ENCODE measurements at regions not wholly inside any gene's neighbourhood (a gene's known extent, or its start where the extent isn't known, plus 50 kb on each side); places are given as distances from the start of the nearest gene placed in this dataset.

DNA sequence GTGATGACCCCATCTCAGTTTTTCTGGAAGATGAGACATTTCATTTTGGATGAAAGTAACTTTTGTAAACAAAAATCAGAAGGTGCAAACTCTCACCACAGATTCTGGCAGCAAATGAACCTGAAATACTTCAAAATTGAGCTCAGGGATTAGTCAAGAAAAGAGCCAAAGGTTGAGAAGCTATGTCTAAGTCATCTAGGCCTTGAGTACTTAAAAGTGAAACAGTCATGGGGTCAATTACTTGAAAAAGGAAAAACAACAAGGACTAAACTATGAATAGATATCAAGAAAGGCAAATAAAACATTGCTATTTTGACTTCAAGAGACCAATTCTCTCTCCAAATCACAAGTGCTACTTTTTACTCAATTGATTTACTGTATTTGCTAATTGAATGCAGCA lies 285.1 kb downstream of the RBM43 start:
- no peak for DNase-seq (ENCODE audit: low read depth)
- H3K4me3 ChIP-seq (ENCODE audit: low read depth, low read length), result no peak overlapping the region
- TF ChIP-seq, protein P1, sequence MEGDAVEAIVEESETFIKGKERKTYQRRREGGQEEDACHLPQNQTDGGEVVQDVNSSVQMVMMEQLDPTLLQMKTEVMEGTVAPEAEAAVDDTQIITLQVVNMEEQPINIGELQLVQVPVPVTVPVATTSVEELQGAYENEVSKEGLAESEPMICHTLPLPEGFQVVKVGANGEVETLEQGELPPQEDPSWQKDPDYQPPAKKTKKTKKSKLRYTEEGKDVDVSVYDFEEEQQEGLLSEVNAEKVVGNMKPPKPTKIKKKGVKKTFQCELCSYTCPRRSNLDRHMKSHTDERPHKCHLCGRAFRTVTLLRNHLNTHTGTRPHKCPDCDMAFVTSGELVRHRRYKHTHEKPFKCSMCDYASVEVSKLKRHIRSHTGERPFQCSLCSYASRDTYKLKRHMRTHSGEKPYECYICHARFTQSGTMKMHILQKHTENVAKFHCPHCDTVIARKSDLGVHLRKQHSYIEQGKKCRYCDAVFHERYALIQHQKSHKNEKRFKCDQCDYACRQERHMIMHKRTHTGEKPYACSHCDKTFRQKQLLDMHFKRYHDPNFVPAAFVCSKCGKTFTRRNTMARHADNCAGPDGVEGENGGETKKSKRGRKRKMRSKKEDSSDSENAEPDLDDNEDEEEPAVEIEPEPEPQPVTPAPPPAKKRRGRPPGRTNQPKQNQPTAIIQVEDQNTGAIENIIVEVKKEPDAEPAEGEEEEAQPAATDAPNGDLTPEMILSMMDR (IDR thresholded peaks at IDR 0.05; ENCODE audit: low read depth, low read length, missing control alignments), result no peak

DNA sequence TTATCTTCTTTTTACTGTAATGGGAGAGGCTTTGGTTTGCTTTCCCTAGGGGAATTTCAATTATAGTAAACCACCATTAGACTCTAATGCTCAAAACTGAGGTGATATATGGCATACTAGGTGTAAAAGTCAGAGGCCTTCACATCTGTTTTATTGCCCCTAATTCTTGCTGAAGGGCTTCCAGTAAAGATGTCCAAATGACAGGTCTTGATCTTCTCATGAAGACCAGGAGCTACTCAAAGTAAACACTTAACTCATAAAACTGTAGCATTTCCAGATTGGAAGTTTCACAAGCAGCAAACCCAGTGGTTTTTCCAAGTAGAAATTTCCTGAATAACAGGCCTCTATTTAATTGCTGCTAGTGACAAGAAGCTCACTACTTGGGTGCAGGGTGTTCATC lies 286.8 kb downstream of the RBM43 start:
- no peak for DNase-seq (ENCODE audit: low read depth)
- H3K4me3 ChIP-seq (ENCODE audit: low read depth, low read length), result no peak overlapping the region
- TF ChIP-seq, protein P1 (IDR thresholded peaks at IDR 0.05; ENCODE audit: low read depth, low read length, missing control alignments), result no peak

DNA sequence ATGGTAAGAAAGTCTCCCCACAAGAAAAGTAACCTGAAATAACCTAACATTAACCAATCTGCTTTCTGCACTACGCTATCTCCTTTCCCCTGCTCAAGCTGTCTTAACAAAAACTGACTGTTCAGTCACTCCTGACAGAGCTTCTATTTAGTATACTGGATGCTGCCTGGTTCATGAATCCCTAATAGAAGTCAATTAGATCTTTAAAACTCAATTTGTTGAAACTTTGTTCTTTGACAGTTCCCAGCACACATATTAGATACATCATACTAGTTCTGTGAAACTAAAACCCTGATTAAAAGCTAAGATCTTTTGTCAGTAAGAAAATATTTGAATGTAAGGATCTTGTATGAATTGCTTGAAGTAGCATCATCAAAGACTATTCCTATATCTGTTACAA lies 287.4 kb downstream of the RBM43 start:
- TF ChIP-seq, protein P1 (IDR thresholded peaks at IDR 0.05; ENCODE audit: low read depth, low read length, missing control alignments), result no peak
- H3K4me3 ChIP-seq (ENCODE audit: low read depth, low read length), result no peak overlapping the region
- no peak for DNase-seq (ENCODE audit: low read depth)

DNA sequence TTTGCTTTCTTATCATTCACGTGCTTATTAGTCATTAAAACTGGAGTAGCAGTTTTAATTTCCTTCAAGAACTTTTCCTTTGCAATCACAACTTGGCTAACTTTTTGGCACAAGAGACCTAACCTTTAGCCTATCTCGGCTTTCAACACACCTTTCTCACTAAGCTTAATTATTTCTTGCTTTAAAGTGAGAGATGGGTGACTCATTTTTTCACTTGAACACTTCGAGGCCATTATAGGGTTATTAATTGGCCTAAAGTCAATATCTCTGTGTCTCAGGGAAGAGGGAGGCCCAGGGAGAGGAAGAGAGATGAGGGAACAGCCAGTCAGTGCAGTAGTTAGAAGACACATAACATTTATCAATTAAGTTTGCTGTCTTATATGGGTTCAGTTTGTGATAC lies 289.8 kb downstream of the RBM43 start:
- TF ChIP-seq, protein P1 (IDR thresholded peaks at IDR 0.05; ENCODE audit: low read depth, low read length, missing control alignments), result no peak
- no peak for DNase-seq (ENCODE audit: low read depth)
- no peak overlapping the region for H3K4me3 ChIP-seq (ENCODE audit: low read depth, low read length)

DNA sequence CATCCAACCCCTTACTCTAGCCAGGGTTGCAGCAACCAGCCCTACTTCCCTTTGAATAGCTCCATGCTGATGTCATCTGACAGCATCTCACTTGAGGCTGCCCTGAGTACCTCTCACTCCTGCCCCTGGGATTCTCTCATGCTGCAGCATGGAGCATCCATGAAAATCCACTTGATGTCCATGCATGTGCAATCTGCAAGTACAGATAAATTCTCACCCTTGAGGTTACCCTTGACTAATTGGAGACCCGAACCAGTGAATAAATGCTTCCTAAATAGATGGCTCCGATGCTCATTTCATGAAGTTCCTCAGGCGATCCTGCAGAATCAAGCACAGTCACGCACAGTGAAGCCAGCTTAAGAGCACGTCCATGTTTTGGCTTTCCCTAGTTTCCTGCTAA lies 298.3 kb downstream of the RBM43 start:
- TF ChIP-seq, protein P1 (IDR thresholded peaks at IDR 0.05; ENCODE audit: low read depth, low read length, missing control alignments), result no peak
- H3K4me3 ChIP-seq (ENCODE audit: low read depth, low read length), result no peak overlapping the region
- no peak for DNase-seq (ENCODE audit: low read depth)

DNA sequence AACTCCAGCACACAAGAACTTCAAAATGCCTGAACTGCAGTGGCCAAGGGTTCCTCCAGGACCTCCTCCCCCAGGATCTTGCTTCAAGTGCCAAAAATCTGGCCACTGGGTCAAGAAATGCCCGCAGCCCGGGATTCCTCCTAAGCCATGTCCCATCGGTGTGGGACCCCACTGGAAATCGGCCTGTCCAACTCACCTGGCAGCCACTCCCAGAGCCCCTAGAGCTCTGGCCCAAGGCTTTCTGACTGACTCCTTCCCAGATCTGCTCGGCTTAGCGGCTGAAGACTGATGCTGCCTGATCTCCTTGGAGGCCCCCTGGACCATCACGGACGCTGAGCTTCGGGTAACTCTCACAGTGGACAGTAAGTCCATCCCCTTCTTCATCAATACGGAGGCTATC lies 306.4 kb downstream of the RBM43 start:
- H3K4me3 ChIP-seq (ENCODE audit: low read depth, low read length), result no peak overlapping the region
- TF ChIP-seq, protein P1 (IDR thresholded peaks at IDR 0.05; ENCODE audit: low read depth, low read length, missing control alignments), result no peak
- no peak for DNase-seq (ENCODE audit: low read depth)

DNA sequence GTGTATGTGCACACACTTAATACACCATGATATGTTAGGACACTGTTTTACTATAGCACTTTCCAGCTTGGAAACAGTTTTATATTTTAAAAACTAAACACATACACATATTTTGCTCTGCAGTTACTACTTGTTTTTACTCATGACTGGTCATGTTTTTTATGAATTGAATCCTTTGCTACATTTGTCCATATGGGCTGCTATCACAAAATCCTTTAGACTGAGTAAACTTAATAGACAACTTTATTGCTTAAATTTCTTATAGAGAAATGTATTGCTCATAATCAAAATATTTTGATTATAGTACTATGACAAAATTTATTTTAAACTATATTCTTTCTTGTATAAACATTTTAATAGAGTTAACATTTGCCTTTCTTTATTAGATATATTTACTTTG lies 314.8 kb downstream of the RBM43 start:
- no peak overlapping the region for H3K4me3 ChIP-seq (ENCODE audit: low read depth, low read length)
- TF ChIP-seq, protein P1 (IDR thresholded peaks at IDR 0.05; ENCODE audit: low read depth, low read length, missing control alignments), result no peak
- no peak for DNase-seq (ENCODE audit: low read depth)

All from GM12864 (cell line).